Psoas muscle (tissue), 7 donors: ENCODE measurements at regions not wholly inside any gene's neighbourhood (a gene's known extent, or its start where the extent isn't known, plus 50 kb on each side); places are given as distances from the start of the nearest gene placed in this dataset.
"Not testable (repeated sequence)": the region's sequence is repeated elsewhere in the genome, so short reads cannot be mapped to it uniquely, and the experiment has no call there.

Experiments
- ATAC-seq, 4 donors: fragments of 200-7000 bp; cut with Tn5 transposase; one replicate each; pipeline ENCODE4 v1.9.1; 2020; ENCODE audit warnings: moderate library complexity in 3 of 4, mild to moderate bottlenecking in 2 of 4
- DNase-seq, 2 donors: peaks; one replicate each; pipeline ENCODE4 v3.0.0-alpha.2; 2020
- H3K27ac ChIP-seq: fragments of 200-600 bp; one replicate; pipeline ENCODE4 v1.8.0; 2022
- H3K27me3 ChIP-seq, 3 donors: fragments of 200-600 bp in 1 of 3; one replicate each; pipeline versions ENCODE4 v1.6.1 to v1.8.0; 2013 to 2022; ENCODE audit warnings: low read length in 2 of 3, mild to moderate bottlenecking in 2 of 3, moderate library complexity in 1 of 3; ENCODE audit not compliant: insufficient read depth in 3 of 3
- H3K36me3 ChIP-seq, 2 donors: fragments of 200-600 bp in 1 of 2; one replicate each; pipeline versions ENCODE4 v1.6.1 to v1.8.0; 2013 to 2022; ENCODE audit warnings: low read depth in 1 of 2, mild to moderate bottlenecking in 1 of 2, moderate library complexity in 1 of 2; ENCODE audit not compliant: insufficient read depth in 1 of 2
- H3K4me1 ChIP-seq: fragments of 200-600 bp; one replicate; pipeline ENCODE4 v1.8.0; 2022
- H3K4me3 ChIP-seq: fragments of 200-600 bp; one replicate; pipeline ENCODE4 v1.8.0; 2022; ENCODE audit warnings: mild to moderate bottlenecking
- H3K9me3 ChIP-seq: fragments of 200-600 bp; one replicate; pipeline ENCODE4 v1.8.0; 2022
- CTCF ChIP-seq: fragments of 200-600 bp; IDR thresholded peaks from one replicate; pipeline ENCODE4 v1.8.0; 2022; ENCODE audit warnings: antibody characterized with exemption
- WGBS, 3 donors: extraction: QIAGEN DNeasy Blood & Tissue Kit; methylation state at CpG; one replicate each; pipeline versions ENCODE4 v1.1.6 to v1.1.7; 2013; 5-methylcytosine and 5-hydroxymethylcytosine counted together
- intact Hi-C, 2 donors: fragments of 100-400 bp; cut with DNase I; formaldehyde crosslinking; loops; one replicate each; pipeline versions ENCODE4 v1.11.0 to v1.14.2; 2022
- donor health status: healthy with polysubstance abuse.
- donor health status: DM: no; HTN: no; CAD: no; lungs with moderate emphysema.
- donor health status: Bipolar disorder and iron deficiency.
- donor health status: healthy.
- donor health status: DM: yes; HTN: yes; CAD: no.
- donor health status: DM: no; HTN: no; CAD: no.
- donor health status: DM: yes; HTN: yes; CAD: no.

DNA sequence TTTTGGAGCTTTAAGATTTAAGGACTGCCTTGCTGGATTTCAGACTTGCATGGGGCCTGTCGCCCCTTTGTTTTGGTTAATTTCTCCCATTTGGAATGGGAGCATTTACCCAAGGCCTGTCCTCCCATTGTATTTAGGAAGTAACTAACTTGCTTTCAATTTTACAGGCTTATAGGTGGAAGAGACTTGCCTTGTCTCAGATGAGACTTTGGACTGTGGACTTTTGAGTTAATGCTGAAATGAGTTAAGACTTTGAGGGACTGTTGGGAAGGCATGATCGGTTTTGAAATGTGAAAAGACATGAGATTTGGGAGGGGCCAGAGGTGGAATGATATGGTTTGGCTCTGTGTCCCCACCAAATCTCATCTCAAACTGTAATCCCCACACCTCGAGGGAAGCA, 56.5 kb upstream of the TNFSF10 start:
- intact Hi-C loops, DNase-seq, H3K4me1 ChIP-seq, H3K4me3 ChIP-seq, H3K36me3 ChIP-seq, ATAC-seq, H3K9me3 ChIP-seq, H3K27me3 ChIP-seq: not testable (repeated sequence)
- H3K27ac ChIP-seq = peak overlapping the region; percentile 19
- 82 to 92% (median 89%) methylated on average over 3 of the region's 3 CpGs for WGBS, 3 donors

DNA sequence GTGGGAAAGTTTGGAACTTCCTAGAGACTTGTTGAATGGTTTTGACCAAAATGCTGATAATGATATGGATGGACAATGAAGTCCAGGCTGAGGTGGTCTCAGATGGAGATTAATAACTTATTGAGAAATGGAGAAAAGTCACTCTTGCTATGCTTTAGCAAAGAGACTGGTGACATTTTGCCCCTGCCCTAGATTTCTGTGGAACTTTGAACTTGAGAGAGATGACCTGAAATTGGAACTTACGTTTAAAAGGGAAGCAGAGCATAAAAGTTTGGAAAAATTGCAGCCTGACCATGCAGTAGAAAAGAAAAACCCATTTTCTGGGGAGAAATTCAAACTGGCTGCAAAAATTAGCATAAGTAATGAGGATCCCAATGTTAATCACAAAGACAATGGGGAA, 55.5 kb upstream of the TNFSF10 start:
- ATAC-seq, H3K36me3 ChIP-seq, DNase-seq, intact Hi-C loops, H3K9me3 ChIP-seq, H3K27ac ChIP-seq, H3K4me3 ChIP-seq, H3K4me1 ChIP-seq, H3K27me3 ChIP-seq: not testable (repeated sequence)
- 90 to 91% (median 90%) methylated on average over 1 of the region's 1 CpG for WGBS, 3 donors

- ATAC-seq = no peak
- no peaks in the 10 kb centered on the region for H3K36me3 ChIP-seq
- no peak overlapping the region for H3K27ac ChIP-seq
- peaks cover 5% of the 10 kb centered on the region for H3K4me1 ChIP-seq
- H3K4me3 ChIP-seq = no peak overlapping the region
- no peak for TF ChIP-seq CTCF
- H3K9me3 ChIP-seq = no peaks in the 10 kb centered on the region
- intact Hi-C loops = no loop called here
- 10 to 18% (median 13%) methylated on average over 2 of the region's 2 CpGs for WGBS, 3 donors
- no peak for DNase-seq
- H3K27me3 ChIP-seq = no peaks in the 10 kb centered on the region
Measured at GRCh38 chr3:172577987-172578570, 54.8 kb upstream of the TNFSF10 start.

- Histone ChIP-seq H3K36me3 (no peaks in the 10 kb centered on the region), H3K27me3 (no peaks in the 10 kb centered on the region), H3K9me3 (no peaks in the 10 kb centered on the region), H3K4me1 (peaks cover 2% of the 10 kb centered on the region), H3K27ac (no peak overlapping the region), H3K4me3 (no peak overlapping the region)
- DNase-seq (no peak), ATAC-seq (no peak)
- intact Hi-C loops = no loop called here
- 64 to 73% (median 71%) methylated on average over 2 of the region's 2 CpGs for WGBS, 3 donors
- no peak for TF ChIP-seq CTCF
Measured at GRCh38 chr3:172575375-172575774, 52.1 kb upstream of the TNFSF10 start.

- Histone ChIP-seq H3K27me3 (no peaks in the 10 kb centered on the region), H3K36me3 (no peaks in the 10 kb centered on the region), H3K27ac (no peak overlapping the region), H3K4me3 (no peak overlapping the region), H3K4me1 (peaks cover 2% of the 10 kb centered on the region), H3K9me3 (no peaks in the 10 kb centered on the region)
- TF ChIP-seq CTCF = no peak
- ATAC-seq (no peak), DNase-seq (no peak)
- 37 to 58% (median 55%) methylated on average over 1 of the region's 1 CpG for WGBS, 3 donors
- intact Hi-C loops = no loop called here
Measured at GRCh38 chr3:172573422-172573821, 50.2 kb upstream of the TNFSF10 start.
